ENCODE measurements at regions not wholly inside any gene's neighbourhood (a gene's known extent, or its start where the extent isn't known, plus 50 kb on each side); places are given as distances from the start of the nearest gene placed in this dataset.

DNA sequence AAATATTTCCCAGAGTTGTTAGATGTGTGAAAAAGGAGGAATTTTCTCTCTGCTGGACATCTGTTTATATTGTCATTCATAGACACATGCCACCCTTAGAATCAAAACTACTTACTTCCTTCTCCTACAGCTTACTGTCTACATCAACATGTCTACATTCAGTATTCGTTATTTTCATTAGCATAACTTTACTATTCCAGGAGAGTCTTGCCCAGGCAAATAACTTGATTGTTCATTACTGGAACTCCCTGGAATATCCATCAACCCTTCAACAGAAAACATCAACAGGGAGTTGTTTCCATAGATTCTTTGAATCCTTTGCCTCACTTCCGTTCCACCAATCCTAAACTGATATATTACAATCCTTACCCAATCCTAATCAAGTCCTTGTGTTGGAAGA lies 457.5 kb upstream of the ZNF608 start:
- no peak for DNase-seq (ENCODE audit: low spot score)

DNA sequence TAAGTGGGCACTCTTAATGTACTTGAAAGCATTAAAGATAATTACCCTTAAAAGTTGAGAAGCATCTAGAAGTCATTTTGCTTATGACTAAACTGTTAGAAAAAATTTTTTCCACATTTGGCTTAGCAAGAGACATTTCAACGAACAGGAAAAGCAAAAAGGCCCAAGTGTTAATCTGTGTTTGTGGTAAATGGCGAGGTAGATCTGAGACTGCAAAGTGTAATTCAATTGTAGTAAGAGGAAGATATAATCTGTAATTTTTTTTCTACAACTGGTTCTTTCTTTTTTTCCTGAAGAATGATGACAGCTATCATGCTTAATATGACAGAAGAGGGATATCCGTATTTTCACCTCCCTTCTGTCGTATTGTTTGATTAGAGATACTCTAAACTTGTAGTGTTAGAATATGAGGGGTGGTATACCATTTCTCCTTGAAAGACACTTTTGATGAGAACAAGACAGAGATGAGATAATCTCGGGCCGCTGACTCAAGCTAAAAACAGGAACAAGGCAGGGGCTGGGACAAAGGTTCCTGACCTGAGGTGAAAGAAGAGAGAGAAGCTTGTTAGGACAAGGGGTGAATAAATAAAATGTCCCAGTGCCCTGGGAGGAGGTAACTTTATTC lies 459.3 kb upstream of the ZNF608 start:
- DNase-seq (ENCODE audit: low spot score), result no peak

GRCh38 chr5:125207856-125208255 lies 461.4 kb upstream of the ZNF608 start:
- no peak for DNase-seq (ENCODE audit: low spot score)

- DNase-seq (ENCODE audit: low spot score), result no peak
These were observed 463.2 kb upstream of the ZNF608 start for GRCh38 chr5:125209650-125210049.

DNA sequence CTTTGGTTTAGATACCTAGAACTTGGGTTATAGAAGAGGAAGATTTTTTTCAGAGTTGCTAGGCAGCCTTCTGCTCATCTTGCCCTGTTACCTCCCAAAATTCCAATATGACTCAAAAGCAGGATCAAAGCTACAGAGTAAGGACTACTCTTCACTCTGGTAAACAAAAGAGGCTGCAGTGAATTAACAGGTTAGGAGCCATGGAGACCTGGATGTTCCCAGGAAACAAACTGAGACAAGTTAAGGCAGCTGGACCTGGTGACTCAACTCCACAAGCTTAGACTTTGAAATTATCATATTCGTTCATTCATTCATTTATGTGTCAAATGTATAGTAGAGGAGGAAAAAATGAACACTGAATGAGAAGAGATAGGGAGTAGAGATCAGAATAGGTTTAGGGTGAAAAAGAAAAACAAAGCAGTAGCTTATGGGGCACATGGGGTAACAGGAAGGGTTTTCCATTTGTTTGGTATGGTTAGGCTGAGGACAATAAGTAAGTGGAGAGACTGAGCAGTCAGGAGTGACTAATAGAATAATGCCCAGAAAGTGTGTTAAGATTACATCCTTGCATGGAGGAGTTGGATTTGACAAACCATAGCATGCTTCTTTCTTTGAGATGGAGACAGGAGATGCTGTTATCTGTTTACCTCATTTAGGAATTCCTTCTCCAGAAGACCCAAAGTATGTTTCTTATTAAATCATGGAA lies 464.0 kb upstream of the ZNF608 start:
- DNase-seq (ENCODE audit: low spot score), result no peak

DNA sequence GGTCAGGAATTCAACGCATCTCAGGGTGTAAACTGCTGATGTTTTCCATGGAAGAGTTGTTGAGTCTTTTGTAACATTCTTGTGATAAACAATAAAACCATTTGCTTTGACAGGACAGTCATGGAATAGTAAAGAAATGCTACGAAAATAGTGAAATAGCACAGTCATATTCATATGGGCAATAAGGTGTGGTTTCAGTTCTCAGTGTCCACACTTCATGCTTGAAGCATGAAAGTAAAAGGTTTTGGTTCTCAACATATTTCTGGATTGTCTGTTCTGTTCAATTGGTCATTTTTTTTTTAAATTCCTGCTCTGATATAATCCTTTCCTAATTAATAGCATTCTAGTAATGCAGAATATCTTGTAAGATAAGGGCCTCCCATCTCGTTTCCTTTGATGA lies 467.6 kb upstream of the ZNF608 start:
- DNase-seq (ENCODE audit: low spot score), result no peak

DNA sequence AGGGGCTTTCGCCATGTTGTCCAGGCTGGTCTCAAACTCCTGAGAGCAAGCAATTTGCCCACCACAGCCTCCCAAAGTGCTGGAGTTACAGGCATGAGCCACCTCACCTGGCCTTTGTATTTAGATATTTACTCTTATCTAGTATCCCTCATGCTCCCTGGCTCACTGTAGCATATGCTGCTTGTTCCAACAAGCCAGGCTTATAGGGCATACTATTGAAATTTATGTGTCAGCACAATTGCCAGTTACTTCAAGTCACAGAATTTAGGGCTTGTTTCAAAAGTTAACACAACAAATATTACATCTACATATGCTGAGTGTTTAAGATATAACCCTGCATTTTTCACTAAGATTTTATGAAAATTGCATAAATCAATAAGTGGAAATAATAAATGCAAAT lies 469.2 kb upstream of the ZNF608 start:
- DNase-seq (ENCODE audit: low spot score), result no peak

DNA sequence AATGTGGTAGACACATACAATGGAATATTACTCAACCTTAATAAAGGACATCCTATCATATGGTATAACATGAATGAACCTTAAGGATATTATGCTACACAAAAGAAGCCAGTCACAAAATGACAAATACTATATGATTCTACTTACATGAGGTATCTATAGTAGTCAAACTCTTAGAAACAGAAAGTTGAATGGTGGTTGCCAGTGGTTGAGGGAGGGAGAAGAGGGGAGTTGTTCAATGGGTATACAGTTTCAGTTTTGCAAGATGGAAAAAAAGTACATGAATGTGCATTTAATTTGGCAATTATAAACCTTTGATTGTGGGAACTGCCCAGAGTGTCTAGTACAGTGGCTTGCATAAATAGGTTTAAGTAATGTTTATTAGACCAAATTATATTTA lies 473.3 kb upstream of the ZNF608 start:
- no peak for DNase-seq (ENCODE audit: low spot score)

DNA sequence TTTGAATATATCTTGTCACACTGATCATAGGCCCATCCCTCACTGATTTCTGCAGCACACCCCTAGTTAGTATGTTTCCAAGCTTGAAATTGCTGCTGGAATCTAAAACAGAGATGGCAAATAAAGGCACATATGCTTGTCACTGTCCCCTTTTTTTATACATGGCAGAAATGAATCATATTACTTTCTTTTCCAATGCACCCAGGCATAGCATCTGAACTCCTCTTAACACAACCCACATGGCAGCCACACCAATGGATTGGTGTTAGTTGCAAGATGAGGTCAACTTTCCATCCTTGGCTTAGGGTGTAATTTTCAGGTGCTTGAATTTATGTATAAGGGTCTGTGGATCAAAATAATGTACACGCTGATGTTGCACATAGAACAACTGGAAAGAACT lies 473.8 kb upstream of the ZNF608 start:
- DNase-seq (ENCODE audit: low spot score), result no peak

GRCh38 chr5:125222597-125223240 lies 476.3 kb upstream of the ZNF608 start:
- DNase-seq (ENCODE audit: low spot score), result no peak

- DNase-seq (ENCODE audit: low spot score), result no peak
These were observed 479.0 kb upstream of the ZNF608 start for GRCh38 chr5:125225424-125225823.

DNA sequence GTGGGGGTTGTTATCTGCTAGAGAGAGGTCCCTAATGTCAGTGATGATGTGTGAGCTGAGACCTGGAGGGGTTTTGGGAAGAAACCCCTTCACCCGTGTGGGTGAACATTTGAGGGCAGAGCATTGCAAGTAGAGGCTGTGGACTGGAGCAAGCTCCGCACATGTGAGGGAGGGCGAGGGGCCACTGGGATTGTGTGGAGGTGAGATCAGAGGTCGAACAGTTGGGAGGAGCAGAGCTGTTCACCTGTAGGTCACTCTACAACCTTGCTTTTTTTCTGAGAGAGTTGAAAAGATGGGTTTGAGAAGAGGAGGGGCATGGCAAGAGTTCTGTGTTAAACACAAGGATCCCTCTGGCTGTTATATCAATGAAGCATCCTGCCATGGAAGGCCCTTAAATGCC lies 480.4 kb upstream of the ZNF608 start:
- no peak for DNase-seq (ENCODE audit: low spot score)

DNA sequence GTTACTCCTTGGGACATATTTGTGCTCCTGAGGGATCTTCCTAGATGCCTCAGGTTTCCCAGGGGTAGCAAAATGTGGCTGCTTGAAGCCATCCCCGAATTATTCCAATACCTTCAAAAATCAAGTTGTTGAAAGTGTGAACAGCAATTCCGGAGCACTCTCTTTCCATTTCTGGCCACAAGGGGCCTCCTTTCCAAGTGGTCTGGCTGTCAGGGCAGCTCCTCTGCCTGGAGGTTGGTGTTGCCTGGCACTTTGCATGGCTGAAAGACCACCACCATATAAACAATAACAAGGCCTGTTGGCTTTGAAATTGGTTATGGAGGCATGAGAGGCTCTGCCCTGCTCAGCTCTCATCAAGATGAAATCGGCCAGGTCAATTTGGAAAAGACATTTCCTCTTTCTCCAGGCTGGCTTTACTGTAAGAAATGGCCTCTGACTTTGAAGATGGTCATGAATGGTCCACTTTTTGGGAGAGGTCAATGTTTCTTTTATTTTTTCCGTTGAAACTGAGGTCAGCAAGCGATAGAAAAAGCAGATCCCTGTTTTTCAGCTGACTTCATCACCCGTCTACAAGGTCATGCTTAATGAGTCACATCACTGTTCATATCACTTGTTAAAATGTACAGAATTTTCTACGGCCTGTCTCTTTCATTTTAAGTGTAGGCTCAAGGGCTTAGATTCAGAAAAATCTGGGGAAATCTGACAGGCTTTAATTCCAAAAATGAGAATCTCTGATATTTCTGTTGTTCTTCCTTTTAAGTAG lies 481.1 kb upstream of the ZNF608 start:
- peak; percentile 50 for DNase-seq (ENCODE audit: low spot score)

DNA sequence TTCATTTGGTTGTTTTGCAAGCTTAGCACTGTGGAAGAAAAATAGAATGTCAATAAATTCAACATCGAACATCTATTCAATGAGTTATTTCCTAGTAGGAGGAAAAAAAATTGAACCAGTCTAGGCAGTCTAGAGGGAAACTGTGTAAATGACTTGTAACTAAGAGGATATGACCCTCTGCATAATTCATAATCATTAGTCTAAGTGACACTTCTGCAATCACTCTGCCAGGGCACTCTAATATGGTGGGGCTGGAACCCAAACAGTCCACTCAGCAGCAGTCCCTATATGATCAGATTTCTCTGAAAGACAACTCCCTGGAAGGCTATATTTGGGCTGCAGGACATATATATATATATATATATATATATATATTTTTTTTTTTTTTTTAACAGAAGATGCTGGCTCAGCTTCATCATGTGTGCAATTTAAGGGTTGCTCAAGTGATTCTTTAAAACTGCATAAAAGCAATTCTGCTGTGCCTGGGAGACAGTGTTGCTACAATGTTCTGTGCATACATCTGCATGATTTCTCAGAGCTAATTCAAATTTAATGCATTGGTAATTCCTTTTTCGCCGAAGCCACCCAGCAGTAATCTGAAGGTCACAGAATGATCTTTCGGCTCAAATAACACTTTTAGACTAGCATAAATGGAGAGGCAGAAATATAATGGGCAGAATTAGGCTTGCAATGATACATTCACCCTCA lies 482.1 kb upstream of the ZNF608 start:
- no peak for DNase-seq (ENCODE audit: low spot score)

GRCh38 chr5:125229556-125229955 lies 483.1 kb upstream of the ZNF608 start:
- DNase-seq (ENCODE audit: low spot score), result no peak

GRCh38 chr5:125232779-125233230 lies 486.4 kb upstream of the ZNF608 start:
- DNase-seq (ENCODE audit: low spot score), result no peak

DNA sequence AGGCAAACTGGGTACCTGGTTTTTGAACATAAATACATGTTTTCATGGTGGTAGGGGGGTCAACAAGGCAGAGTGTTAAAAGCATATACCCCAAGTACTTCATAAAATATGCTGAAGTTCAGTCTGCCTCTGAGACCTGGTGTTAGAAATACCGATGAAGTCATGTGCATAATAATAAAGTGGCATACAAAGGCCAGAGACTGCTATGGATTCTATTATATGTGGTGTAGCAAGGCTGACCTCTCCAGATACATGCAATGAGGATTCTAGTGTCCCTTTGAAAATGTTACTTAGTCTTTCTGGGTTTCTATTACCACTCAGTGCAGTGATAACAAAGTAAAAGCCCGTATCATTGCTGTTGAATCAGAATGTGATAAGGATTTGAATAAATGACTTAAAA lies 487.5 kb upstream of the ZNF608 start:
- no peak for DNase-seq (ENCODE audit: low spot score)

- no peak for DNase-seq (ENCODE audit: low spot score)
These were observed 489.6 kb upstream of the ZNF608 start for GRCh38 chr5:125236007-125236406.

DNA sequence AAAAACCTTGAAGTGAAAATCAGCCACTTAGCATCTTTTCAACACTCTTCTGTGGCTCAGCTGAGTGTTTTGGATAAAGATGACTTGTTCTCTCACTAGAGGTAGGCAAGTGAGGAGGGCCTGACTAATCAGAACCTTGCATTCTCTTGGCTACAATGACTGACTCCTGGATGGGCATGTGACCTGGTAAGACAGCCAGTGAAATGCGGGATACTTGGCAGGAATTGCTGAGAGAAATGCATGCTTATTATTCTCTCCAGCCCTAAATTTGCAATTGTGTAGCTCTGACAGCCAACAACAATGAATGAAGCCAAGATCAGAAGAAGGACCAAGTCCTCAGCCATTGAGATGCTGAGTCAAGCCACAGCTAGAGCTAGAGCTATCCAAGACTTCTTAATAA lies 490.5 kb upstream of the ZNF608 start:
- DNase-seq (ENCODE audit: low spot score), result no peak

DNA sequence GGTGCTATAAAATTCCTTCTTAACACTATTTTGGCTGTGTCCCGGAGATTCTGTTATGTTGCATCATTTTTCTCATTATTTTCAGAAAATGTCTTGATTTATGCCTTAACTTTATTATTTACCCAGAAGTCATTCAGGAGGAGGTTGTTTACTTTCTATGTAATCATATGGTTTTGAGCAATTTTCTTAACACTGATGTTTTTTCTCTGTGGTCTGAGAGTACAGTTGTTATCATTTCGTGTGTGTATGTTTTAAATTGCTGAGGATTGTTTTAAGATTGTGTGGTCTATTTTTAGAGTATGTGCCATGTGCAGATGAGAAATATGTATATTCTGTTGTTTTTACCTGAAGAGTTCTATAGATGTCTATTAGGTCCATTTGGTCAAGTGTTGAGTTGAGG lies 498.1 kb upstream of the ZNF608 start:
- no peak for DNase-seq (ENCODE audit: low spot score)

GRCh38 chr5:125245216-125245615 lies 498.8 kb upstream of the ZNF608 start:
- no peak for DNase-seq (ENCODE audit: low spot score)

DNA sequence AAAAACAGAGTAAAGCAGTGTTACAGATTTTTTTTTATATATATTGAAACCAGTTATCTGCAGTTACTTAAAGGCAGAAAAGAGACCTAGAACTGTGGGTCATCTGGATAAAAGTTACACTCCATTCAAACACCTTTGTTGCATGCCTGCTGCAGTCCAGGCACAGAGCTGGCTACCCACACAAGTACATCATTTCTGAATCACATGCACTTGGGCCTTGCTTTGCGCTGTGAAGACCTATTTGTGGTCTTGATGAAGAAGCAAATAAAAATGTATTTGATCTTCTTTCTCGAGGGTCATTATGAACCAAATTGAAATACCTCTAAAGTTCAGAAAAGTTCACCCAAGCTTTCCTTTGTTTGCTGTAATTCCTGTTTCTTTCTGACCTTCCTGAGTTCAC lies 503.0 kb upstream of the ZNF608 start:
- no peak for DNase-seq (ENCODE audit: low spot score)
